Smooth muscle cell (in vitro differentiated cells): ENCODE measurements at regions not wholly inside any gene's neighbourhood (a gene's known extent, or its start where the extent isn't known, plus 50 kb on each side); places are given as distances from the start of the nearest gene placed in this dataset.

ENCODE experiments used
- DNase-seq: peaks from one replicate; lab custom pipeline; 2025; ENCODE audit not compliant: unreplicated experiment; lab: John Stamatoyannopoulos, UW
- H2AFZ ChIP-seq: fragments of 200-600 bp; sonication (generic); 2 replicates; pipeline ENCODE4 v1.6.0; 2016; ENCODE audit warnings: antibody characterized with exemption, low read depth, mild to moderate bottlenecking
- H3F3A ChIP-seq: fragments of 200-600 bp; sonication (generic); 2 replicates; pipeline ENCODE4 v1.6.0; 2017; ENCODE audit warnings: antibody characterized with exemption, low read depth
- H3K27ac ChIP-seq: fragments of 200-600 bp; sonication (generic); 2 replicates; pipeline ENCODE4 v1.5.1; 2016; ENCODE audit warnings: low read depth, mild to moderate bottlenecking
- H3K27me3 ChIP-seq: fragments of 200-600 bp; sonication (generic); 2 replicates; pipeline ENCODE4 v1.6.1; 2016; ENCODE audit warnings: low read depth, mild to moderate bottlenecking
- H3K36me3 ChIP-seq: fragments of 200-600 bp; sonication (generic); 2 replicates; pipeline ENCODE4 v1.5.1; 2016; ENCODE audit warnings: low read depth
- H3K4me1 ChIP-seq: fragments of 200-600 bp; sonication (generic); 2 replicates; pipeline ENCODE4 v1.5.1; 2016; ENCODE audit warnings: low read depth
- H3K4me2 ChIP-seq: fragments of 200-600 bp; sonication (generic); 2 replicates; pipeline ENCODE4 v1.6.0; 2016; ENCODE audit warnings: mild to moderate bottlenecking
- H3K4me3 ChIP-seq: fragments of 200-600 bp; sonication (generic); 2 replicates; pipeline ENCODE4 v1.5.1; 2016; ENCODE audit warnings: mild to moderate bottlenecking
- H3K79me2 ChIP-seq: fragments of 200-600 bp; sonication (generic); 2 replicates; pipeline ENCODE4 v1.6.0; 2016; ENCODE audit warnings: low read depth, mild to moderate bottlenecking
- H3K9ac ChIP-seq: fragments of 200-600 bp; sonication (generic); 2 replicates; pipeline ENCODE4 v1.6.0; 2016; ENCODE audit warnings: low read depth
- H3K9me3 ChIP-seq: fragments of 200-600 bp; sonication (generic); replicated peaks from 2 replicates; pipeline ENCODE4 v1.5.1; 2016; ENCODE audit warnings: low read depth
- H4K20me1 ChIP-seq: fragments of 200-600 bp; sonication (generic); 2 replicates; pipeline ENCODE4 v1.6.0; 2016; ENCODE audit warnings: low read depth
- WGBS: methylation state at CpG from one replicate; pipeline ENCODE4 v1.1.7; 2016; ENCODE audit warnings: low lambda C conversion rate; 5-methylcytosine and 5-hydroxymethylcytosine counted together
- TF ChIP-seq, protein P1 (sequence below): fragments of 200-600 bp; sonication (generic); IDR thresholded peaks from 2 replicates; pipeline ENCODE4 v1.5.1; 2017; ENCODE audit warnings: borderline replicate concordance, mild to moderate bottlenecking, antibody characterized with exemption; ENCODE audit not compliant: insufficient read depth, poor library complexity, severe bottlenecking

DNA sequence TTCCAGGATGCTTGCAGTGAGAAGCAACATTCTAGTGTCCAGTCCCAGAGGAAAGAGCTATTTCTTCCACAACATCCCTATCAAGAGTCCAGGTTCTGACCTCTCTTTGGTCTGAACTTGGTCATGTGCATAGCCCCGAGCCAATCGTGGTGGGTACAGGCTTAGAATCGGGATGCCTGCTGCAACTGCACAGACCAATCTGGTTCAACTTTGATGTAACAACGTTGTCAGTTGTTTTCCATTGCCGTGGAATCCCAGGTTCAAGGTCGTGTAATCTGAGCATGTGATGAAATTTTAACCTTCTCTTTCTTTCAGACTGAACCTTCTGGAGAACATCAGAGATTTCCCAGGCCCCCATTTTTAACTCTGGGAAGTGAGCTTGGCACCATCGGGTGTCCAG, 130.5 kb downstream of the ANKRD60 start:
- H3K4me2 ChIP-seq = no peak overlapping the region
- H3K27me3 ChIP-seq = peaks cover 10% of the 10 kb centered on the region
- no peaks in the 10 kb centered on the region for H3K4me1 ChIP-seq
- TF ChIP-seq, protein P1, sequence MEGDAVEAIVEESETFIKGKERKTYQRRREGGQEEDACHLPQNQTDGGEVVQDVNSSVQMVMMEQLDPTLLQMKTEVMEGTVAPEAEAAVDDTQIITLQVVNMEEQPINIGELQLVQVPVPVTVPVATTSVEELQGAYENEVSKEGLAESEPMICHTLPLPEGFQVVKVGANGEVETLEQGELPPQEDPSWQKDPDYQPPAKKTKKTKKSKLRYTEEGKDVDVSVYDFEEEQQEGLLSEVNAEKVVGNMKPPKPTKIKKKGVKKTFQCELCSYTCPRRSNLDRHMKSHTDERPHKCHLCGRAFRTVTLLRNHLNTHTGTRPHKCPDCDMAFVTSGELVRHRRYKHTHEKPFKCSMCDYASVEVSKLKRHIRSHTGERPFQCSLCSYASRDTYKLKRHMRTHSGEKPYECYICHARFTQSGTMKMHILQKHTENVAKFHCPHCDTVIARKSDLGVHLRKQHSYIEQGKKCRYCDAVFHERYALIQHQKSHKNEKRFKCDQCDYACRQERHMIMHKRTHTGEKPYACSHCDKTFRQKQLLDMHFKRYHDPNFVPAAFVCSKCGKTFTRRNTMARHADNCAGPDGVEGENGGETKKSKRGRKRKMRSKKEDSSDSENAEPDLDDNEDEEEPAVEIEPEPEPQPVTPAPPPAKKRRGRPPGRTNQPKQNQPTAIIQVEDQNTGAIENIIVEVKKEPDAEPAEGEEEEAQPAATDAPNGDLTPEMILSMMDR = no peak
- no peaks in the 10 kb centered on the region for H4K20me1 ChIP-seq
- no peaks in the 10 kb centered on the region for H3K9me3 ChIP-seq
- H3K27ac ChIP-seq = no peak overlapping the region
- H3K9ac ChIP-seq = no peak overlapping the region
- no peaks in the 10 kb centered on the region for H3F3A ChIP-seq
- DNase-seq = no peak
- no peaks in the 10 kb centered on the region for H3K79me2 ChIP-seq
- H3K36me3 ChIP-seq = no peaks in the 10 kb centered on the region
- no peak overlapping the region for H2AFZ ChIP-seq
- WGBS = 89% methylated on average over 7 of the region's 7 CpGs
- no peak overlapping the region for H3K4me3 ChIP-seq

DNA sequence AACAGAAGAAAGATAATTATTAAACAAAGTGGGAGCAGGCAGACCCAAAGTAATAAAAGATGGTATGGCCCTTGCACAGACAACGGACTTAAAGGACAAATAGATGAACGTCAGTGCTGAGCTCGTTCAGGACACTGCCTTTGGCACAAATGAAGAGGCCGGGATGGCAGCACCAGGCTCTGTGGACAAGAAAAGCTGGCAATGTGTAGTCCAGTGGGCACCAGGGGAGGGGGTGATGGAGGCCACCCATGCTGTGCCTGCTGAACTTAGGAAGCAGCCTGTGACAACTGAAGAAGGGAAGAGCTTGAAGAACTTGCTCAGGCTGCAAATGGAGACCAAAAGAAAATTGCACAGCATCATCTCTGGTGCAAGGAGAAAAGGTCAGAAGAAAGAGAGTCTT, 131.0 kb downstream of the ANKRD60 start:
- Histone ChIP-seq H3K9ac (no peak overlapping the region), H3K9me3 (no peaks in the 10 kb centered on the region), H4K20me1 (no peaks in the 10 kb centered on the region), H3K27me3 (peaks cover 10% of the 10 kb centered on the region), H3K27ac (no peak overlapping the region), H3K4me1 (no peaks in the 10 kb centered on the region), H3F3A (no peaks in the 10 kb centered on the region), H3K4me2 (no peak overlapping the region), H3K79me2 (no peaks in the 10 kb centered on the region), H3K36me3 (no peaks in the 10 kb centered on the region), H2AFZ (no peak overlapping the region), H3K4me3 (no peak overlapping the region)
- DNase-seq = no peak
- 91% methylated on average over 4 of the region's 4 CpGs for WGBS
- TF ChIP-seq, protein P1 = no peak

DNA sequence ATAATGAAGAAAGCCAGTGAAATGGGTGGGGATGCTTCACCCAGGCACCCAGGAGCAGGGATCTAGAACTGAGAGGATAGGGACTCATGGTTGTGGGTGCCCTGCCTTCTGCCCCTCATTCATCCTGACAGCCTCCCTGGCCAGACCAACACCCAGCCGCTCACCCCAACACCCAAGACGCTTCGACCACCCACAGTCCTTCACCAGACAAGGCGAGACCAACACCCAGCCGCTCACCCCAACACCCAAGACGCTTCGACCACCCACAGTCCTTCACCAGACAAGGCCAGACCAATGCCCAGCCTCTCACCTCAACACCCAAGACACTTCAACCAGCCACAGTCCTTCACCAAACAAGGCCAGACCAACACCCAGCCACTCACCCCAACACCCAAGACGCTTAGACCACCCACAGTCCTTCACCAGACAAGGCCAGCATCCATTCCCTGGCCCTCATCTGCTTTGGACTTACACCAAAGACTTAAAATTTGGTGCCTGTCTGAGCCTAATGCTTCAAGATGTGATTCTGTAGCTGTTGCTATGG, 131.5 kb downstream of the ANKRD60 start:
- Histone ChIP-seq H3K4me3 (no peak overlapping the region), H2AFZ (no peak overlapping the region), H3K36me3 (no peaks in the 10 kb centered on the region), H3K9ac (no peak overlapping the region), H3K27me3 (peaks cover 10% of the 10 kb centered on the region), H3K27ac (no peak overlapping the region), H3K4me1 (no peaks in the 10 kb centered on the region), H3K79me2 (no peaks in the 10 kb centered on the region), H4K20me1 (no peaks in the 10 kb centered on the region), H3K9me3 (no peaks in the 10 kb centered on the region), H3K4me2 (no peak overlapping the region), H3F3A (no peaks in the 10 kb centered on the region)
- no peak for DNase-seq
- 89% methylated on average over 7 of the region's 8 CpGs for WGBS
- TF ChIP-seq, protein P1 = no peak

DNA sequence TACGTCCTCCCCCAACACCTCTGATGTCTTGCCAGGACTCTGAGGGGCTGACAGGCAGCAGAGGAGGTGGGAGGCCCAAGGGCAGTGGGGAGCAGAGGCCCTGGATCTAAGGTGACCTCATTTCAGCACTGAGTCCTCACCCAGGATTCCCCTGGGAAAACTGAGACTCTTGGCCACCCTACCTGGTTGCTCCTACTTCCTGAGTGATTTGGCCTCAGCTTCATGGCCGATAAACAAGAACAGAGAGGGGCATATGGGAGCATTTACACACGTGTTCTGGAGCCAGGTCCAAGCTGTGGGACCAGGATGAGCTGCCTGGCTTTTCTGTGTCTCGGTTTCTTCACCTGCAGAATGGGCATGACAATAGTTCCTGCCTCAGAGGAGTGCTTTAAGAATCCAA, 133.8 kb downstream of the ANKRD60 start:
- H3K9me3 ChIP-seq = no peaks in the 10 kb centered on the region
- no peak overlapping the region for H3K9ac ChIP-seq
- TF ChIP-seq, protein P1 = no peak
- H3K4me2 ChIP-seq = no peak overlapping the region
- no peak overlapping the region for H2AFZ ChIP-seq
- no peaks in the 10 kb centered on the region for H3K79me2 ChIP-seq
- no peak for DNase-seq
- 87% methylated on average over 4 of the region's 4 CpGs for WGBS
- no peak overlapping the region for H3K27ac ChIP-seq
- no peaks in the 10 kb centered on the region for H4K20me1 ChIP-seq
- H3K36me3 ChIP-seq = no peaks in the 10 kb centered on the region
- H3F3A ChIP-seq = no peaks in the 10 kb centered on the region
- no peak overlapping the region for H3K4me3 ChIP-seq
- no peaks in the 10 kb centered on the region for H3K4me1 ChIP-seq
- H3K27me3 ChIP-seq = peaks cover 10% of the 10 kb centered on the region
